PC-9 (cell line): ENCODE measurements at regions not wholly inside any gene's neighbourhood (a gene's known extent, or its start where the extent isn't known, plus 50 kb on each side); places are given as distances from the start of the nearest gene placed in this dataset.

Experiments used
- BruUV-seq: library from RNA; stranded (reverse); fragments of 400-500 nt; replicated peaks from 2 replicates; lab custom pipeline; 2021; lab: Mats Ljungman, UMichigan
- CTCF ChIA-PET: fragments of 300-600 bp; sonication (Branson Sonifier 250); formaldehyde crosslinking; loops from one replicate; lab custom pipeline; 2022; ENCODE audit warnings: antibody characterized with exemption; lab: Charles Lee
- POLR2A ChIA-PET: fragments of 300-600 bp; sonication (Branson Sonifier 250); formaldehyde crosslinking; loops from one replicate; lab custom pipeline; 2022; ENCODE audit warnings: antibody characterized with exemption; ENCODE audit not compliant: unreplicated experiment; lab: Charles Lee
- DNase-seq, 2 experiments: peaks; one replicate each; pipeline versions ENCODE4 v3.0.0 to v3.0.0-alpha.2; 2015 to 2022; ENCODE audit warnings: mixed read lengths in 1 of 2
- H2AFZ ChIP-seq: fragments of 200-600 bp; sonication (generic); 2 replicates; pipeline ENCODE4 v1.8.1; 2017; ENCODE audit warnings: antibody characterized with exemption
- H3F3A ChIP-seq: fragments of 200-600 bp; sonication (generic); 2 replicates; pipeline ENCODE4 v1.8.1; 2017; ENCODE audit warnings: antibody characterized with exemption, mild to moderate bottlenecking, low read depth; ENCODE audit not compliant: insufficient read depth
- H3K27ac ChIP-seq: fragments of 200-600 bp; sonication (generic); 2 replicates; pipeline ENCODE4 v1.6.1; 2016; ENCODE audit warnings: mixed run types
- H3K27me3 ChIP-seq: fragments of 200-600 bp; sonication (generic); 2 replicates; pipeline ENCODE4 v1.6.1; 2016; ENCODE audit warnings: low read depth, mixed run types; ENCODE audit not compliant: insufficient read depth
- H3K36me3 ChIP-seq: fragments of 200-600 bp; sonication (generic); 2 replicates; pipeline ENCODE4 v1.6.1; 2016; ENCODE audit warnings: low read depth, mixed run types
- H3K4me1 ChIP-seq: fragments of 200-600 bp; sonication (generic); replicated peaks from 2 replicates; pipeline ENCODE4 v1.6.1; 2016; ENCODE audit warnings: mixed run types; ENCODE audit not compliant: insufficient read depth
- H3K4me2 ChIP-seq: fragments of 200-600 bp; sonication (generic); 2 replicates; pipeline ENCODE4 v1.6.1; 2017; ENCODE audit warnings: mixed run types
- H3K4me3 ChIP-seq: fragments of 200-600 bp; sonication (generic); 2 replicates; pipeline ENCODE4 v1.6.1; 2016; ENCODE audit warnings: mixed run types
- H3K79me2 ChIP-seq: fragments of 200-600 bp; sonication (generic); 2 replicates; pipeline ENCODE4 v1.6.1; 2017; ENCODE audit warnings: low read depth, mixed run types
- H3K9me2 ChIP-seq: fragments of 200-600 bp; sonication (generic); 2 replicates; pipeline ENCODE4 v1.8.1; 2017; ENCODE audit warnings: mild to moderate bottlenecking; ENCODE audit not compliant: insufficient read depth
- H3K9me3 ChIP-seq: fragments of 200-600 bp; sonication (generic); 2 replicates; pipeline ENCODE4 v1.8.1; 2016; ENCODE audit warnings: low read depth; ENCODE audit not compliant: insufficient read depth
- H4K20me1 ChIP-seq: fragments of 200-600 bp; sonication (generic); 2 replicates; pipeline ENCODE4 v1.8.1; 2017; ENCODE audit not compliant: insufficient read depth
- EZH2 ChIP-seq: fragments of 200-600 bp; sonication (generic); IDR thresholded peaks from 2 replicates; pipeline ENCODE4 v1.8.0; 2017; ENCODE audit warnings: antibody characterized with exemption, low read depth
- intact Hi-C: fragments of 100-400 bp; cut with micrococcal nuclease; formaldehyde crosslinking; loops from one replicate; pipeline ENCODE4 v1.10.0; 2022; ENCODE audit not compliant: unreplicated experiment
- TF ChIP-seq, protein P1 (sequence below): fragments of 200-600 bp; sonication (generic); conservative IDR thresholded peaks from 2 replicates; pipeline ENCODE4 v1.6.1; 2017; ENCODE audit warnings: mixed run types, antibody characterized with exemption, mild to moderate bottlenecking, moderate library complexity

- Histone ChIP-seq H3K27ac (no peak overlapping the region), H4K20me1 (no peaks in the 10 kb centered on the region), H3K79me2 (no peaks in the 10 kb centered on the region), H3K4me3 (no peak overlapping the region), H3K36me3 (no peaks in the 10 kb centered on the region), H3K27me3 (no peaks in the 10 kb centered on the region), H2AFZ (no peak overlapping the region), H3K9me3 (no peaks in the 10 kb centered on the region), H3F3A (no peaks in the 10 kb centered on the region), H3K9me2 (no peaks in the 10 kb centered on the region), H3K4me1 (no peaks in the 10 kb centered on the region), H3K4me2 (no peak overlapping the region)
- no peak for DNase-seq
- intact Hi-C loops, result no loop called here
- POLR2A ChIA-PET, result no interaction called here
- BruUV-seq, result no TSS peak
- TF ChIP-seq EZH2, result no peak
- CTCF ChIA-PET, result no interaction called here
These were observed 65.3 kb upstream of the WAC start for GRCh38 chr10:28467615-28468014.

DNA sequence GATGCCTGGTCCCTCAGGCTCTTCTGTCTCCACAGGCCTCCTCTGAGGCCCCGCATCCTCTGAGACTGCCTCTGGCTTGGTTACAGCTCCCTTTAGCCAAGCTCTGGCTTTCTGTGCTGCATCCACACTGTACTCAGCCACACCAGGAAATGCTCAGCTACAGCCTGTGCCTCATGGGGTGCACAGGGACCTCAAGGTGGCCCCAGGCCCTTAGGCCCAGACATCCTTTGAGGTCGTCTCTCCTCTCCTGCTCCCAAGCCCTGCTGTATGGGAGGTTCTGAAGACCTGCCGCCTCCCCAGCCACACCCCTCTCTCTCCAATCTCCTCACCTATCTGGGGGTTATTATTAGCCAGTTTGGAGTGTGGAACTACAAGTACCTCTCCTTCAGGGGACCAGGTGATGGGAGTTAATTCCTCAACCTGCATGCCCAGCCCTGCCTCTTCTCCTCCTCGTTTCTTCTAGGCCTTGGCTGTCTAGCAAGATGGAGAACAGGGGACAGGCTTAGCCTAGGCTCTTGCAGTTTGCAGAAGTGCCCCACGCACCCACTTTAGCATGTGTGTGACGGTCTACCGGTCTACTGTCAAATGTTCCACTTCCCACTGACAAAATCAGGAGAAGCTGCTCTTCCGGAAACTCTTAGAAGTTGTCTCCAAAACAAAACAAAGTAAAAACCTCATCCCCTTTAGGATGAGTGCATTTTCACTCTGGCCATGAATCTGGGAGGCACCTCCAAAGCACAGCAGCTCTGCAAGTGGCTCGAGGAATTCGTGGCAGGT lies 64.0 kb upstream of the WAC start:
- ChIA-PET POLR2A (no interaction called here), CTCF (no interaction called here)
- Histone ChIP-seq H3K9me2 (no peaks in the 10 kb centered on the region), H3K27me3 (no peaks in the 10 kb centered on the region), H3K79me2 (no peaks in the 10 kb centered on the region), H3K4me2 (no peak overlapping the region), H3K27ac (no peak overlapping the region), H2AFZ (no peak overlapping the region), H3K9me3 (no peaks in the 10 kb centered on the region), H4K20me1 (no peaks in the 10 kb centered on the region), H3K36me3 (no peaks in the 10 kb centered on the region), H3K4me1 (no peaks in the 10 kb centered on the region), H3K4me3 (no peak overlapping the region), H3F3A (no peaks in the 10 kb centered on the region)
- DNase-seq, result no peak
- intact Hi-C loops, result no loop called here
- BruUV-seq, result no TSS peak
- TF ChIP-seq EZH2, result no peak
- TF ChIP-seq, protein P1, sequence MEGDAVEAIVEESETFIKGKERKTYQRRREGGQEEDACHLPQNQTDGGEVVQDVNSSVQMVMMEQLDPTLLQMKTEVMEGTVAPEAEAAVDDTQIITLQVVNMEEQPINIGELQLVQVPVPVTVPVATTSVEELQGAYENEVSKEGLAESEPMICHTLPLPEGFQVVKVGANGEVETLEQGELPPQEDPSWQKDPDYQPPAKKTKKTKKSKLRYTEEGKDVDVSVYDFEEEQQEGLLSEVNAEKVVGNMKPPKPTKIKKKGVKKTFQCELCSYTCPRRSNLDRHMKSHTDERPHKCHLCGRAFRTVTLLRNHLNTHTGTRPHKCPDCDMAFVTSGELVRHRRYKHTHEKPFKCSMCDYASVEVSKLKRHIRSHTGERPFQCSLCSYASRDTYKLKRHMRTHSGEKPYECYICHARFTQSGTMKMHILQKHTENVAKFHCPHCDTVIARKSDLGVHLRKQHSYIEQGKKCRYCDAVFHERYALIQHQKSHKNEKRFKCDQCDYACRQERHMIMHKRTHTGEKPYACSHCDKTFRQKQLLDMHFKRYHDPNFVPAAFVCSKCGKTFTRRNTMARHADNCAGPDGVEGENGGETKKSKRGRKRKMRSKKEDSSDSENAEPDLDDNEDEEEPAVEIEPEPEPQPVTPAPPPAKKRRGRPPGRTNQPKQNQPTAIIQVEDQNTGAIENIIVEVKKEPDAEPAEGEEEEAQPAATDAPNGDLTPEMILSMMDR, result no peak

- no TSS peak for BruUV-seq
- Histone ChIP-seq H3K27ac (no peak overlapping the region), H3K36me3 (no peaks in the 10 kb centered on the region), H3K9me2 (no peaks in the 10 kb centered on the region), H2AFZ (no peak overlapping the region), H3F3A (no peaks in the 10 kb centered on the region), H3K79me2 (no peaks in the 10 kb centered on the region), H3K4me1 (no peaks in the 10 kb centered on the region), H3K27me3 (no peaks in the 10 kb centered on the region), H3K9me3 (no peaks in the 10 kb centered on the region), H3K4me2 (no peak overlapping the region), H3K4me3 (no peak overlapping the region), H4K20me1 (no peaks in the 10 kb centered on the region)
- DNase-seq, result no peak
- ChIA-PET POLR2A (no interaction called here), CTCF (no interaction called here)
- intact Hi-C loops, result no loop called here
- TF ChIP-seq EZH2, result no peak
- TF ChIP-seq, protein P1, result no peak
These were observed 61.9 kb upstream of the WAC start for GRCh38 chr10:28470873-28471651.
